Activated T-cell treated with anti-CD3 and anti-CD28 coated beads, Interleukin-2, amount 50 U/mL, for 72 hours (primary cell): ENCODE measurements at regions not wholly inside any gene's neighbourhood (a gene's known extent, or its start where the extent isn't known, plus 50 kb on each side); places are given as distances from the start of the nearest gene placed in this dataset.

Source experiments
- ATAC-seq, 2 donors: fragments of 150-1000 bp; cut with Tn5 transposase; replicated peaks in 1 of 2; 2 replicates each; pipeline ENCODE4 v1.10.0; 2021; ENCODE audit warnings: moderate library complexity in 2 of 2, mild to moderate bottlenecking in 1 of 2
- DNase-seq, 2 donors: peaks; one replicate each; pipeline ENCODE4 v3.0.0; 2021 to 2022; ENCODE audit warnings: mixed read lengths in 1 of 2
- H3K27ac Mint-ChIP-seq: one replicate; pipeline ENCODE4 v1.8.0; 2022; ENCODE audit warnings: mild to moderate bottlenecking, moderate library complexity, mixed read lengths
- H3K27me3 Mint-ChIP-seq: one replicate; pipeline ENCODE4 v1.8.0; 2022; ENCODE audit warnings: low read depth, mixed read lengths
- H3K36me3 Mint-ChIP-seq, 2 donors: one replicate each; pipeline ENCODE4 v1.8.0; 2022; ENCODE audit warnings: mixed read lengths in 2 of 2, mild to moderate bottlenecking in 1 of 2; ENCODE audit not compliant: insufficient read depth in 2 of 2
- H3K4me1 Mint-ChIP-seq: one replicate; pipeline ENCODE4 v1.8.0; 2022; ENCODE audit warnings: low read depth, mixed read lengths
- H3K4me3 Mint-ChIP-seq, 2 donors: one replicate each; pipeline ENCODE4 v1.8.0; 2022; ENCODE audit warnings: mild to moderate bottlenecking in 2 of 2, mixed read lengths in 2 of 2, moderate library complexity in 2 of 2
- H3K9me3 Mint-ChIP-seq, 2 donors: one replicate each; pipeline ENCODE4 v1.8.0; 2022; ENCODE audit warnings: mixed read lengths in 2 of 2

GRCh38 chr15:29449136-29449535, 179.5 kb upstream of the NSMCE3 start:
- Mint-ChIP-seq H3K4me1 (peaks cover 8% of the 10 kb centered on the region), H3K9me3 (no peaks in the 10 kb centered on the region), H3K27ac (no peak overlapping the region), H3K4me3 (no peak overlapping the region), H3K27me3 (no peaks in the 10 kb centered on the region), H3K36me3 (no peaks in the 10 kb centered on the region)
- no peak for DNase-seq
- ATAC-seq, result no peak

GRCh38 chr15:29448320-29448719, 178.7 kb upstream of the NSMCE3 start:
- H3K4me1 Mint-ChIP-seq, result peaks cover 8% of the 10 kb centered on the region
- DNase-seq, result no peak
- no peak overlapping the region for H3K27ac Mint-ChIP-seq
- H3K4me3 Mint-ChIP-seq, result no peak overlapping the region
- H3K27me3 Mint-ChIP-seq, result no peaks in the 10 kb centered on the region
- ATAC-seq, result no peak
- H3K9me3 Mint-ChIP-seq, result no peaks in the 10 kb centered on the region
- no peaks in the 10 kb centered on the region for H3K36me3 Mint-ChIP-seq

GRCh38 chr15:29446480-29446879, 176.9 kb upstream of the NSMCE3 start:
- no peak overlapping the region for H3K27ac Mint-ChIP-seq
- H3K9me3 Mint-ChIP-seq, result no peaks in the 10 kb centered on the region
- H3K4me1 Mint-ChIP-seq, result no peaks in the 10 kb centered on the region
- ATAC-seq (no peak), DNase-seq (no peak)
- no peak overlapping the region for H3K4me3 Mint-ChIP-seq
- no peaks in the 10 kb centered on the region for H3K27me3 Mint-ChIP-seq
- H3K36me3 Mint-ChIP-seq, result no peaks in the 10 kb centered on the region

- Mint-ChIP-seq H3K4me3 (no peak overlapping the region), H3K27ac (no peak overlapping the region), H3K9me3 (peaks cover 0 to 2% of the 10 kb centered on the region in 2 donors), H3K4me1 (no peaks in the 10 kb centered on the region), H3K27me3 (peaks cover 5% of the 10 kb centered on the region), H3K36me3 (no peaks in the 10 kb centered on the region)
- no peak for ATAC-seq
- DNase-seq, result no peak
Measured at GRCh38 chr15:29442532-29442931, 172.9 kb upstream of the NSMCE3 start.

- DNase-seq, result no peak
- Mint-ChIP-seq H3K4me1 (no peaks in the 10 kb centered on the region), H3K9me3 (peaks cover 0 to 2% of the 10 kb centered on the region in 2 donors), H3K4me3 (no peak overlapping the region), H3K36me3 (no peaks in the 10 kb centered on the region), H3K27me3 (peaks cover 5% of the 10 kb centered on the region), H3K27ac (no peak overlapping the region)
- ATAC-seq, result no peak
Measured at GRCh38 chr15:29440541-29440940, 170.9 kb upstream of the NSMCE3 start.

DNA sequence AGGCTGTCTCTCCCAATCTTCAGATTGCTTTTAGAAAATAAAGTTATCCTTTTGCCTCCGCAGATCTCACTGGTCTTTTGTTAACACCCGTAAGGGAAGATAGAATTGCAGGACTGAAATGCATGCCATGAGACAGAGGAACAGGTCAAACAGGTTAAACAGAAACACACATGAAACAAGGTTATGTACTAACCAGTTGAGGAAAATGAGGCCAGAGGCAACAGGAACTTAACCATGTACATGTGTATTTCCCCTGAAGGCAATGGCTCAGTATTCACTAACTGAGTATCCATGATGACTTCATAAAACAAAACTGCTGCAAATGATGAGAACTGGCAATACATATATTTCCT, 169.1 kb upstream of the NSMCE3 start:
- H3K27me3 Mint-ChIP-seq, result peaks cover 14% of the 10 kb centered on the region
- H3K36me3 Mint-ChIP-seq, result no peaks in the 10 kb centered on the region
- ATAC-seq, result no peak
- no peak for DNase-seq
- peaks cover 0 to 2% of the 10 kb centered on the region in 2 donors for H3K9me3 Mint-ChIP-seq
- H3K4me1 Mint-ChIP-seq, result no peaks in the 10 kb centered on the region
- no peak overlapping the region for H3K4me3 Mint-ChIP-seq
- no peak overlapping the region for H3K27ac Mint-ChIP-seq

- Mint-ChIP-seq H3K9me3 (peaks cover 0 to 2% of the 10 kb centered on the region in 2 donors), H3K27me3 (peaks cover 15% of the 10 kb centered on the region), H3K27ac (no peak overlapping the region), H3K36me3 (no peaks in the 10 kb centered on the region), H3K4me1 (no peaks in the 10 kb centered on the region), H3K4me3 (no peak overlapping the region)
- DNase-seq (no peak), ATAC-seq (no peak)
Measured at GRCh38 chr15:29437888-29438702, 168.5 kb upstream of the NSMCE3 start.

GRCh38 chr15:29435811-29436210, 166.2 kb upstream of the NSMCE3 start:
- DNase-seq (no peak), ATAC-seq (no peak)
- Mint-ChIP-seq H3K4me1 (no peaks in the 10 kb centered on the region), H3K36me3 (no peaks in the 10 kb centered on the region), H3K9me3 (peaks cover 0 to 1% of the 10 kb centered on the region in 2 donors), H3K4me3 (no peak overlapping the region), H3K27ac (no peak overlapping the region), H3K27me3 (peaks cover 12% of the 10 kb centered on the region)

- Mint-ChIP-seq H3K9me3 (no peaks in the 10 kb centered on the region), H3K4me1 (no peaks in the 10 kb centered on the region), H3K27me3 (peaks cover 9% of the 10 kb centered on the region), H3K4me3 (no peak overlapping the region), H3K27ac (no peak overlapping the region), H3K36me3 (no peaks in the 10 kb centered on the region)
- no peak for ATAC-seq
- DNase-seq, result no peak
Measured at GRCh38 chr15:29434280-29434679, 164.7 kb upstream of the NSMCE3 start.

GRCh38 chr15:29433507-29434248, 164.1 kb upstream of the NSMCE3 start:
- H3K27ac Mint-ChIP-seq, result no peak overlapping the region
- no peaks in the 10 kb centered on the region for H3K9me3 Mint-ChIP-seq
- H3K36me3 Mint-ChIP-seq, result no peaks in the 10 kb centered on the region
- H3K27me3 Mint-ChIP-seq, result peaks cover 9% of the 10 kb centered on the region
- no peaks in the 10 kb centered on the region for H3K4me1 Mint-ChIP-seq
- no peak overlapping the region for H3K4me3 Mint-ChIP-seq
- ATAC-seq (no peak), DNase-seq (no peak)

- DNase-seq (no peak), ATAC-seq (no peak)
- H3K9me3 Mint-ChIP-seq, result no peaks in the 10 kb centered on the region
- no peaks in the 10 kb centered on the region for H3K4me1 Mint-ChIP-seq
- H3K27me3 Mint-ChIP-seq, result peaks cover 9% of the 10 kb centered on the region
- H3K27ac Mint-ChIP-seq, result no peak overlapping the region
- no peak overlapping the region for H3K4me3 Mint-ChIP-seq
- no peaks in the 10 kb centered on the region for H3K36me3 Mint-ChIP-seq
Measured at GRCh38 chr15:29433050-29433318, 163.4 kb upstream of the NSMCE3 start.

GRCh38 chr15:29432191-29433049, 162.8 kb upstream of the NSMCE3 start:
- DNase-seq, result no peak
- no peak for ATAC-seq
- Mint-ChIP-seq H3K9me3 (no peaks in the 10 kb centered on the region), H3K4me3 (no peak overlapping the region), H3K4me1 (no peaks in the 10 kb centered on the region), H3K27ac (no peak overlapping the region), H3K27me3 (peaks cover 9% of the 10 kb centered on the region), H3K36me3 (no peaks in the 10 kb centered on the region)

DNA sequence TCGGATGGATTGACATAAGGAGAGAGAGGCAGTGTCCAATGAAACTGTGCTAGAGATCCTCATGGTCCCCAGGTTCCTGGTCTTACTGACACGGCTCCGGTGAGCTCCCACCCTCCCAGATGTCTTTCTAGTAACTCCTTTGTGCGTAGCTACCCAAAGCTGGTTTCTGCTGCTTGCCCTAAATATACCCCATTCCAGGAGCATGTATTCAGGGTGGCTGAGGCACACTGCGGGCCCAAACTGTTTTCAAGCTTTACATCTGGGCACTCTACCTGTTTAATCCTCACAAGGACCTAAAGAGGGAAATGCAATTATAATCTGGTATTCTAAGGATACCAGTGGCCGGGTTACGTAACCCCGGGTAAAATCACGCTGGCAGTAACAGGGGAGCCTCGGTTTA, 161.2 kb upstream of the NSMCE3 start:
- Mint-ChIP-seq H3K9me3 (no peaks in the 10 kb centered on the region), H3K4me1 (no peaks in the 10 kb centered on the region), H3K27ac (no peak overlapping the region), H3K36me3 (no peaks in the 10 kb centered on the region), H3K27me3 (peaks cover 9% of the 10 kb centered on the region), H3K4me3 (no peak overlapping the region)
- ATAC-seq (no peak), DNase-seq (no peak)
